ENCODE measurements at regions not wholly inside any gene's neighbourhood (a gene's known extent, or its start where the extent isn't known, plus 50 kb on each side); places are given as distances from the start of the nearest gene placed in this dataset.

DNA sequence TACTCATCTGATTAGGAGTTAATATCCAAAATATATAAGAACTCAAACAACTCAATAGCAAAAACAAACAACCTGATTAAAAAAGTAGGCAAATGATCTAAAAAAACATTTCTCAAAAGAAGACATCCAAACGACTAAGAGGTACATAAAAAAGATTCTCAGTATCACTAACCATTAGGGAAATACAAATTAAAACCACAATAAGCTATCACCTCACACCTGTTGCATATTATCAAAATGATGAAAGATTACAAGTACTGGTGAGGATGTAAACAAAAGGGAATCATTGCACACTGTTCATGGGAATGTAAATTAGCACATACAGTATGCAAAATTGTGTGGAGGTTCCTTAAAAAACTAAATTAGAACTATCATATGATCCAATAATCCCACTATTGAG, 865.5 kb downstream of the TMEM182 start:
- no peaks in the 10 kb centered on the region for H3K27me3 ChIP-seq (ENCODE audit: control insufficient read depth, insufficient read depth, low read length)
- no peaks in the 10 kb centered on the region for H3K4me1 ChIP-seq (ENCODE audit: control insufficient read depth, insufficient read depth, low read length)
- H3K36me3 ChIP-seq (ENCODE audit: control insufficient read depth, insufficient read depth, low read length), result no peaks in the 10 kb centered on the region
- no peaks in the 10 kb centered on the region for H3K9me3 ChIP-seq (ENCODE audit: control insufficient read depth, low read depth, low read length)
- H3K27ac ChIP-seq (ENCODE audit: low read length), result no peak overlapping the region
- no peak overlapping the region for H3K4me3 ChIP-seq (ENCODE audit: low read length)
- WGBS (ENCODE audit: insufficient coverage, low lambda C conversion rate), result 33% methylated on average over 1 of the region's 1 CpG
- no peak for DNase-seq

DNA sequence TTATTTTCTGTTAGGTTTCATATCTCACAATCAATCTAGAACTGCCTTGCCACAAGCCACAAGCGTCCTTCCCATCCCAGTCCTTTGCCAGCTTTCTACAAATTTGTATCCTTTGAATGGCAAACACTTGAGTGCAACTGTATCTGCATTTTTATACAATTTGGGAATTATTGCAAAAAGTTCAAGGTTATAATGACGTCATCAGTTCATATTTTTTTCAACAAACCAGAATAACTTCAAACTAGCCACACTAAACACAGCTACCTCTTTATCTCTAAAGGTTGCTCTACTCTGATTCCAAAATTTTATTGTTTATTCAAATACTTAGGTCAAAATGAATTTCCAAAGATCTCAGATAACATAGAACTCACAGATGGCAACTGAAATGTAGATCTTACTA, 877.1 kb downstream of the TMEM182 start:
- H3K4me1 ChIP-seq (ENCODE audit: control insufficient read depth, insufficient read depth, low read length), result no peaks in the 10 kb centered on the region
- H3K27me3 ChIP-seq (ENCODE audit: control insufficient read depth, insufficient read depth, low read length), result no peaks in the 10 kb centered on the region
- no peak overlapping the region for H3K27ac ChIP-seq (ENCODE audit: low read length)
- no peak overlapping the region for H3K4me3 ChIP-seq (ENCODE audit: low read length)
- H3K9me3 ChIP-seq (ENCODE audit: control insufficient read depth, low read depth, low read length), result no peaks in the 10 kb centered on the region
- H3K36me3 ChIP-seq (ENCODE audit: control insufficient read depth, insufficient read depth, low read length), result no peaks in the 10 kb centered on the region
- DNase-seq, result no peak
- 70% methylated on average over 1 of the region's 2 CpGs for WGBS (ENCODE audit: insufficient coverage, low lambda C conversion rate)

DNA sequence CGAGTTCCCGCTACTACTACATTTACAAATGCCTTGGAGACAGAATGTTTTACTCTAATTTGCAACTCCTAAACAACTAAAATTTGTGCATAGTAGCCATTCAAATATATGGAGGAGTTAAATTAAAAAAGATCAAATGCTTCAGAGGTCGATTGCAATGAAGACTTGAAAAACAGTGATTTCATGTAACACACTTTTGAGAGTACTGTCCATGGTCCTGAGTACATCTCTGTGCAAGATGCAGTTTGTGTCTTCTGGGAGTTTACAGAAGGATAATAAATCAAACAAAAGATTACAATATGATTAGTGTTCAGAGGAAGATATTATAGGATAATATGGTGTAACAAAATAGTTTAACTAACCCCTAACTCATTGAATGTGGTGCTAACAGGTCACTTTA, 894.7 kb downstream of the TMEM182 start:
- no CpG with 5 or more reads among the region's 3 CpGs for WGBS (ENCODE audit: insufficient coverage, low lambda C conversion rate)

DNA sequence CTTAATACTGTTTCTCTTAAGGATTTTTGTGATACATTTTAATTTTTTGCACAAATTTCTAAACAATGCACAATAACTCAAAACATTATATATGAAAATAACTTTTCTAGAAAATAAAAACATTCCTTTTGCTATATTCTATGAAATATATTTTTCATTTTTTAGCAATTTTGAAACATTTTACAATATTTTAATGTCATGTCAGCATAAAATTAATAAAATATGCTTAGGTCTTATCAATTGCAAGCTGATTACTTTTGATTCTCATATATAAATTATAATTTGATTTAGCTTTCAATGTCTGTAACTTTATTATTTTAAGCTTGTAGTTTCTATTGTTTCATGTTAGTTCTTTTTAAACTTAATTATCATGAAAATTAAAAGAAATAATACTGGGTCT, 898.7 kb downstream of the TMEM182 start:
- H3K27me3 ChIP-seq (ENCODE audit: control insufficient read depth, insufficient read depth, low read length), result no peaks in the 10 kb centered on the region
- H3K9me3 ChIP-seq (ENCODE audit: control insufficient read depth, low read depth, low read length), result no peaks in the 10 kb centered on the region
- no peak overlapping the region for H3K27ac ChIP-seq (ENCODE audit: low read length)
- no peaks in the 10 kb centered on the region for H3K4me1 ChIP-seq (ENCODE audit: control insufficient read depth, insufficient read depth, low read length)
- no peak overlapping the region for H3K4me3 ChIP-seq (ENCODE audit: low read length)
- no peaks in the 10 kb centered on the region for H3K36me3 ChIP-seq (ENCODE audit: control insufficient read depth, insufficient read depth, low read length)
- DNase-seq, result no peak

More for the DNA sequence above, 894.7 kb downstream of the TMEM182 start:
- no peaks in the 10 kb centered on the region for H3K9me3 ChIP-seq (ENCODE audit: control insufficient read depth, low read depth, low read length)
- H3K36me3 ChIP-seq (ENCODE audit: control insufficient read depth, insufficient read depth, low read length), result no peaks in the 10 kb centered on the region
- H3K4me3 ChIP-seq (ENCODE audit: low read length), result no peak overlapping the region
- no peak for DNase-seq
- H3K4me1 ChIP-seq (ENCODE audit: control insufficient read depth, insufficient read depth, low read length), result no peaks in the 10 kb centered on the region
- no peak overlapping the region for H3K27ac ChIP-seq (ENCODE audit: low read length)
- H3K27me3 ChIP-seq (ENCODE audit: control insufficient read depth, insufficient read depth, low read length), result no peaks in the 10 kb centered on the region

DNA sequence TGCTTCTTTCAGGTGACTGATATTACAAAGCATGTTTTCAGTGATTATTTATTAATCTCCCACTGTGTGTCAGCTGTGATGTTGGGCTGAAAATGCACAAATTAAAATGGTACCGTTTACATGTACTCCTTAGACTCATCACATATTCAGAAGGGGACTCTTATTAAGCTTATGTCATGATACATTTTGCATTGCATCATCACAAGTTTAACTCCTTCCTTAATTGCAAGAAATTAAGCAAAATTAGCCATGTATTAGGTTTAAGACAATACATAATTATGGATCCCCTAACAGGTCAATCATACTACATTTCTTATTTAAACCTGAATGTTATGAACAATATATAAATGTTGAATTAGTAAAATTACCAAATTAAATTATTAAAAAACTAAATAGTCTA, 899.1 kb downstream of the TMEM182 start:
- Histone ChIP-seq H3K9me3 (ENCODE audit: control insufficient read depth, low read depth, low read length) (no peaks in the 10 kb centered on the region), H3K27me3 (ENCODE audit: control insufficient read depth, insufficient read depth, low read length) (no peaks in the 10 kb centered on the region), H3K4me3 (ENCODE audit: low read length) (no peak overlapping the region), H3K4me1 (ENCODE audit: control insufficient read depth, insufficient read depth, low read length) (no peaks in the 10 kb centered on the region), H3K36me3 (ENCODE audit: control insufficient read depth, insufficient read depth, low read length) (no peaks in the 10 kb centered on the region), H3K27ac (ENCODE audit: low read length) (no peak overlapping the region)
- DNase-seq, result no peak
- no CpG with 5 or more reads among the region's 1 CpG for WGBS (ENCODE audit: insufficient coverage, low lambda C conversion rate)

DNA sequence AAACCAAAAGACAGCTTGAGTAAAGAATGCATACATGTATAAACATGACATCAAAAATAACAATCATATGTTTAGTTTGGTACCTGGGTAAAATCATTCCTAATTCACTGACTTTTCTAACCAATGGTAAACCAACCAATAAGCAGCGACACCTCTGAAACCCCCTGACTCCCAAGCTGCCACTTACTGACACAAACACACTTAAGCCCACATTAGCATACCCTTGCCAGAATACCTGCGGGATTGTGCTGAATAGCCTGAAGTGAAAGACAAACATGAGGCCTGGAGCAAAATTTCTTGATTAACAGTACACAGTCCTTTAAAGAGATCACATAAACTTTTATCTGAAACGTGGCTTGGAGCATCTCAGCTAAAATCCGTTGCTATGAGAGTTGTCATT, 902.9 kb downstream of the TMEM182 start:
- no peaks in the 10 kb centered on the region for H3K36me3 ChIP-seq (ENCODE audit: control insufficient read depth, insufficient read depth, low read length)
- no peak for DNase-seq
- H3K4me3 ChIP-seq (ENCODE audit: low read length), result no peak overlapping the region
- H3K27me3 ChIP-seq (ENCODE audit: control insufficient read depth, insufficient read depth, low read length), result no peaks in the 10 kb centered on the region
- no peak overlapping the region for H3K27ac ChIP-seq (ENCODE audit: low read length)
- H3K9me3 ChIP-seq (ENCODE audit: control insufficient read depth, low read depth, low read length), result no peaks in the 10 kb centered on the region
- H3K4me1 ChIP-seq (ENCODE audit: control insufficient read depth, insufficient read depth, low read length), result no peaks in the 10 kb centered on the region
- WGBS (ENCODE audit: insufficient coverage, low lambda C conversion rate), result no CpG with 5 or more reads among the region's 4 CpGs

DNA sequence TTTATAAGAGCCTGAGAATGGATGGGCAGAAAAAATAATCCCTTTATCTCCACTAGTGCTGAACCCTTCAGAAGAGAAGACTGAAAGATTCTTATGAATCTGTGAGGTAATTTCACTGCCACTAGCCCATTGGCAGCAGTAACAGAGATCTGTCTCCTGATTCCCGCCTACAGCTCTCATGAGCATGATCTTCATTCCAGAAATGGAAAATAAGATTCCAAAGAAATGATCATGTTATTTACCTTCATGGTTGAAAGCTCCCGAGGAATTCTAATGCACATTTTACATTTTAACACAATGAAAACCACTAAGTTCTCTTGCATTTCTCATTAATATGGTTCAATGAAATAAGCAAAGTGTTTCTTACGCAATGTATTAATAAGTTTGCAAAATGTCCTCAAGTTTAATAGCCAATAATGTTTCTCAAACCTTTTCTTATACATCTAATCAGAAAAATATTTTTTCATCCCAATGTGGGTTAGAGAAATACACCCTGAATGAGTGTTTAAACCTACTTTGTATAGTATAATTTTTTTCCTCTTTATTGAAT, 905.6 kb downstream of the TMEM182 start:
- no peaks in the 10 kb centered on the region for H3K9me3 ChIP-seq (ENCODE audit: control insufficient read depth, low read depth, low read length)
- WGBS (ENCODE audit: insufficient coverage, low lambda C conversion rate), result 90% methylated on average over 3 of the region's 3 CpGs

DNA sequence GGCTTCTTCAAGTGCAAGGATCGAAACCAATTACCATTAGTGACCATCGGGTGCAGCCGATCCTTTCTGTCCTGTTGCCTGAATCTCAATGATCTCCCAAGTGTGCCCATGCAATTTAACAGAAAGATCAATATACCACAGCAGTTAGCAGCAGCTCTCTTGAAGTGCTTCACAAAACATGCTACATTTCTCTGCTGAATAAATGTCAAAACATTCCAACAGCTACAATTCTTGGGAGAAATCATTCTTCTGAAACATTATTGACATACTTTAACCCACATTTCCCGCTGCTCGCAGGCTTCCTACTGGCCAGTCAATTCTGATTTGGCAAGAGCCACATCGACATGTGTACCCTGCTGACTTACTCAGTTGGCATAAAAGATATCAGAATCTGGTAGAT, 907.7 kb downstream of the TMEM182 start:
- WGBS (ENCODE audit: insufficient coverage, low lambda C conversion rate), result 100% methylated on average over 2 of the region's 6 CpGs
- H3K27ac ChIP-seq (ENCODE audit: low read length), result no peak overlapping the region

More for the DNA sequence above, 905.6 kb downstream of the TMEM182 start:
- no peak overlapping the region for H3K27ac ChIP-seq (ENCODE audit: low read length)
- no peaks in the 10 kb centered on the region for H3K36me3 ChIP-seq (ENCODE audit: control insufficient read depth, insufficient read depth, low read length)
- no peaks in the 10 kb centered on the region for H3K27me3 ChIP-seq (ENCODE audit: control insufficient read depth, insufficient read depth, low read length)
- DNase-seq, result no peak
- no peaks in the 10 kb centered on the region for H3K4me1 ChIP-seq (ENCODE audit: control insufficient read depth, insufficient read depth, low read length)
- H3K4me3 ChIP-seq (ENCODE audit: low read length), result no peak overlapping the region

More for the DNA sequence above, 907.7 kb downstream of the TMEM182 start:
- no peaks in the 10 kb centered on the region for H3K9me3 ChIP-seq (ENCODE audit: control insufficient read depth, low read depth, low read length)
- no peaks in the 10 kb centered on the region for H3K27me3 ChIP-seq (ENCODE audit: control insufficient read depth, insufficient read depth, low read length)
- no peaks in the 10 kb centered on the region for H3K36me3 ChIP-seq (ENCODE audit: control insufficient read depth, insufficient read depth, low read length)
- no peaks in the 10 kb centered on the region for H3K4me1 ChIP-seq (ENCODE audit: control insufficient read depth, insufficient read depth, low read length)
- H3K4me3 ChIP-seq (ENCODE audit: low read length), result no peak overlapping the region
- DNase-seq, result no peak

Data from large intestine (tissue), 3 donors.